Body of pancreas (tissue), 4 donors: ENCODE measurements at regions not wholly inside any gene's neighbourhood (a gene's known extent, or its start where the extent isn't known, plus 50 kb on each side); places are given as distances from the start of the nearest gene placed in this dataset.

Experiments
- ATAC-seq: fragments of 150-250 bp; one replicate; pipeline ENCODE4 v1.9.1; 2016
- DNase-seq, 4 donors: peaks; one replicate each; pipeline ENCODE4 v3.0.0-alpha.2; 2019
- H3K27ac ChIP-seq, 4 donors: fragments of 200-600 bp; sonication (generic); 1 replicate in 3 of 4; 2 replicates in 1 of 4; pipeline versions ENCODE4 v1.5.1 to v1.6.1; 2016 to 2019; ENCODE audit warnings: mild to moderate bottlenecking in 1 of 4, mixed read lengths in 1 of 4, moderate library complexity in 1 of 4
- H3K27me3 ChIP-seq, 2 donors: fragments of 200-600 bp; sonication (generic); one replicate each; pipeline ENCODE4 v1.6.0; 2016; ENCODE audit warnings: mild to moderate bottlenecking in 1 of 2
- H3K36me3 ChIP-seq, 2 donors: fragments of 200-600 bp; sonication (generic); replicated peaks in 1 of 2; 2 replicates each; pipeline ENCODE4 v1.5.1; 2016; ENCODE audit warnings: low read depth in 2 of 2; ENCODE audit not compliant: insufficient read depth in 1 of 2
- H3K4me1 ChIP-seq: fragments of 200-600 bp; sonication (generic); one replicate; pipeline ENCODE4 v1.6.0; 2016
- H3K4me3 ChIP-seq, 2 donors: fragments of 200-600 bp; sonication (generic); 1 replicate in 1 of 2; 2 replicates in 1 of 2; pipeline ENCODE4 v1.5.1; 2016 to 2019
- H3K9me3 ChIP-seq, 3 donors: fragments of 200-600 bp; sonication (generic); 1 replicate in 2 of 3; 2 replicates in 1 of 3; pipeline ENCODE4 v1.5.1; 2016
- POLR2A ChIP-seq, 3 donors: fragments of 450-650 bp; IDR thresholded peaks; one replicate each; pipeline ENCODE4 v1.6.1; 2016; ENCODE audit warnings: antibody characterized with exemption in 3 of 3, mild to moderate bottlenecking in 2 of 3
- WGBS, 2 donors: methylation state at CpG; one replicate each; pipeline ENCODE4 v1.1.5; 2017; 5-methylcytosine and 5-hydroxymethylcytosine counted together
- intact Hi-C: fragments of 100-400 bp; cut with DNase I; formaldehyde crosslinking; loops from one replicate; pipeline ENCODE4 v1.15.1; 2023
- TF ChIP-seq, protein P1 (sequence below), 7 experiments: fragments of 450-650 bp in 4 of 7; fragments of 200-600 bp in 3 of 7; sonication (generic) in 3 of 7; IDR thresholded peaks; one replicate each; pipeline ENCODE4 v1.5.1; 2016 to 2019; ENCODE audit warnings: antibody characterized with exemption in 7 of 7

DNA sequence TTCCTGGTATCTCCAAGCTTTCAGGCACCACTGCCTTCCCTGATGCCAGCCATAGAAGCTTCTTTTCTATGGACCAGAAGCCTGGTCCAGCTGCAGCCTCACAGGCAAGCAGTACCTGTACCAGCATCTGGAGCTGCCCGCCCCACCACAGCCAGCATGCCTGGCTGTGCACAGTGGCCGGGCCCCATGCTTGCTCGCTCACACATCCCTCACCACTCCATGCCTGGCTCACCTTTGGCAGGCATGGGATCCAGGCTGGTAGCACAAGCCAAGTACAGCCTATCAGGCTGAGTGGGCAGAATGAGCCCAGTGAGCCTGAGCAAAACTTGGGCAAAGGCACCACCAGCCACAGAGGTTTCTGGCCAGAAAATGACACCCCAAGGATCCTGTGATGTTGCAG, 93.4 kb downstream of the TPRA1 start:
- 75% methylated on average over 3 of the region's 3 CpGs; no CpG with 5 or more reads in 1 of the 2 donors for WGBS, 2 donors
- intact Hi-C loops, result no loop called here
- Histone ChIP-seq H3K27ac (no peak overlapping the region), H3K27me3 (no peaks in the 10 kb centered on the region), H3K36me3 (no peaks in the 10 kb centered on the region), H3K4me1 (no peaks in the 10 kb centered on the region), H3K9me3 (no peaks in the 10 kb centered on the region), H3K4me3 (no peak overlapping the region)
- DNase-seq, result no peak
- no peak for TF ChIP-seq POLR2A (IDR thresholded peaks at IDR 0.05)
- TF ChIP-seq, protein P1, sequence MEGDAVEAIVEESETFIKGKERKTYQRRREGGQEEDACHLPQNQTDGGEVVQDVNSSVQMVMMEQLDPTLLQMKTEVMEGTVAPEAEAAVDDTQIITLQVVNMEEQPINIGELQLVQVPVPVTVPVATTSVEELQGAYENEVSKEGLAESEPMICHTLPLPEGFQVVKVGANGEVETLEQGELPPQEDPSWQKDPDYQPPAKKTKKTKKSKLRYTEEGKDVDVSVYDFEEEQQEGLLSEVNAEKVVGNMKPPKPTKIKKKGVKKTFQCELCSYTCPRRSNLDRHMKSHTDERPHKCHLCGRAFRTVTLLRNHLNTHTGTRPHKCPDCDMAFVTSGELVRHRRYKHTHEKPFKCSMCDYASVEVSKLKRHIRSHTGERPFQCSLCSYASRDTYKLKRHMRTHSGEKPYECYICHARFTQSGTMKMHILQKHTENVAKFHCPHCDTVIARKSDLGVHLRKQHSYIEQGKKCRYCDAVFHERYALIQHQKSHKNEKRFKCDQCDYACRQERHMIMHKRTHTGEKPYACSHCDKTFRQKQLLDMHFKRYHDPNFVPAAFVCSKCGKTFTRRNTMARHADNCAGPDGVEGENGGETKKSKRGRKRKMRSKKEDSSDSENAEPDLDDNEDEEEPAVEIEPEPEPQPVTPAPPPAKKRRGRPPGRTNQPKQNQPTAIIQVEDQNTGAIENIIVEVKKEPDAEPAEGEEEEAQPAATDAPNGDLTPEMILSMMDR (IDR thresholded peaks at IDR 0.05), result no peak
- no peak for ATAC-seq

DNA sequence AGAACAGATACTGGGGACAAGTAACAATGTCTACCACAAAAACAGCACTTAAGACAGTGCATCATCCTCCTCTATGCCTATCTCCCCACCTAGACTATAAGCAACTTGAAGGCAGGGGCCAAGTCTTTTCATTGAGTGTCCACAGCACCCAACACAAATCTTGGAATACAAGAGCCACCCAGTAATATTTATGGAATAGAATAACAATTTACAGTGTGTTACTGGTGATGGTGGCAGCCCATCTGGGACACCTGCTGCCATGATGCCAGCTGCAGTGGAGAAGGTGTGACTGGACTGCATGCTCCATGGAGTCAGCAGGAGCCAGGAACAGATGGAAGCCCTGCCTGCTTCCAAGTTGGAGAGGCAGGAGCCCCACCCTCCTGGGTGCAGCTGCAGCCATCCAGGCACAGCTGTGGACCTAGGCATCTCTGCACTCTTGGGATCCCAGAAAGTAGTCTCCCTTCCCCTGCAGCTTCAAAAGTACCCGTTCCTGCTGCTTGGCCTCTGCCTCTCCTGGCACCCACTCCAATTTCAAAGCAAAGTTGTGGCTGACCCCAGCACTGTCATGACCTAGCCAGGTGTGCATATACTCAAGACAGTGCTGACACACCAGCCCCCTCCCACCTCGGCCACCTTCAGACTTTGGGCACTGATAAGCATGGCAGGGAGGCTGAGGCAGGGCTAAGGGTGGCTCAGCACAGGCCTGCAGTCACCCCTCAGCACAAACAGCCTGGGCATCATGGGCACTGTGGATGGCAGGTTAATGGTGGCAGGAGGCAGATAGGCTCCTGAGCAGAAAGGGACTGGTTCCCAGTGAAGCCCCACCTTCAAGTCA, 94.5 kb downstream of the TPRA1 start:
- 50 to 61% methylated on average over 1 to 2 of the region's 2 CpGs for WGBS, 2 donors
- ATAC-seq (no peak), DNase-seq (no peak)
- TF ChIP-seq POLR2A (IDR thresholded peaks at IDR 0.05), result no peak
- TF ChIP-seq, protein P1 (IDR thresholded peaks at IDR 0.05), result no peak
- intact Hi-C loops, result no loop called here
- no peaks in the 10 kb centered on the region for H3K4me1 ChIP-seq
- H3K4me3 ChIP-seq, result no peak overlapping the region
- H3K27ac ChIP-seq, result no peak overlapping the region
- no peaks in the 10 kb centered on the region for H3K9me3 ChIP-seq
- no peaks in the 10 kb centered on the region for H3K27me3 ChIP-seq
- no peaks in the 10 kb centered on the region for H3K36me3 ChIP-seq

DNA sequence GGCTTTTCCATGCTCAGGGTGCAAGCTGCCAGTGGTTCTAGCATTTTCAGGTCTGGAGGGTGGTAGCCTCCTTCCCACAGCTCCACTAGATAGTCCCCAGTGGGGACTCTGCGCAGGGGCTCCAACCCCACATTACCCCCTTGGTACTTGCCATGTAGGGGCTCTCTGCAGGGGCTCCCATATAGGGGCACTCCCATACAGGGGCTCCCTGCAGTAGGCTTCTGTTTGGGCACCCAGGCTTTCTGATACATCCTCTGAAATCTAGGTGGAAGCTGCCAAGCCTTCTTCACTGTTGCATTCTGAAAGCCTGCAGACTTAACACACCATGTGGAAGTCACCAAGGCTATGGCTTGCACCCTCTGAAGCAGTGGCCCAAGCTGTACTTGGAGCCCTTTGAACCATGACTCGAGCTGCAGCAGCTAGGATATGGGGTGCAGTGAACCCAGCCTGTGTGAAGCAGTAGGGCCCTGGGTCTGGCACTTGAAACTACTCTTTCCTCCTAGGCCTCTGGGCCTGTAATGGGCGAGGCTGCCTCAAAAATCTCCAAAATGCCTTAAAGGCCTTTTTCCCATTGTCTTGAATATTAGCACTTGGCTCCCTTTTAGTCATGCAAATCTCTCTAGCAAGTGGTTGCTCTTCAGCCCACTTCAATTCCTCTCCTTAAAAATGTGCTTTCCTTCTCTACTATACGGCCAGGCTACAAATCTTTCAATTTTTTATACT, 96.4 kb downstream of the TPRA1 start:
- Histone ChIP-seq H3K4me1 (no peaks in the 10 kb centered on the region), H3K9me3 (no peaks in the 10 kb centered on the region), H3K27me3 (no peaks in the 10 kb centered on the region), H3K4me3 (no peak overlapping the region), H3K36me3 (no peaks in the 10 kb centered on the region), H3K27ac (no peak overlapping the region)
- no peak for TF ChIP-seq POLR2A (IDR thresholded peaks at IDR 0.05)
- DNase-seq (no peak), ATAC-seq (no peak)
- 82 to 86% methylated on average over 4 of the region's 4 CpGs for WGBS, 2 donors
- intact Hi-C loops, result no loop called here

- ATAC-seq, result no peak
- no peak overlapping the region for H3K27ac ChIP-seq
- 69 to 80% methylated on average over 1 to 2 of the region's 2 CpGs for WGBS, 2 donors
These were observed 98.1 kb downstream of the TPRA1 start for GRCh38 chr3:127492426-127492825.

GRCh38 chr3:127491909-127492308, 98.6 kb downstream of the TPRA1 start:
- DNase-seq (no peak), ATAC-seq (no peak)
- Histone ChIP-seq H3K9me3 (no peaks in the 10 kb centered on the region), H3K27me3 (no peaks in the 10 kb centered on the region), H3K4me1 (no peaks in the 10 kb centered on the region), H3K27ac (no peak overlapping the region), H3K4me3 (no peak overlapping the region), H3K36me3 (no peaks in the 10 kb centered on the region)
- WGBS, 2 donors, result 85 to 89% methylated on average over 4 to 5 of the region's 5 CpGs
- intact Hi-C loops, result no loop called here
- TF ChIP-seq POLR2A (IDR thresholded peaks at IDR 0.05), result no peak
- TF ChIP-seq, protein P1 (IDR thresholded peaks at IDR 0.05), result no peak

More at GRCh38 chr3:127492426-127492825, 98.1 kb downstream of the TPRA1 start:
- TF ChIP-seq POLR2A (IDR thresholded peaks at IDR 0.05), result no peak
- TF ChIP-seq, protein P1 (IDR thresholded peaks at IDR 0.05), result no peak
- Histone ChIP-seq H3K4me1 (no peaks in the 10 kb centered on the region), H3K9me3 (no peaks in the 10 kb centered on the region), H3K27me3 (no peaks in the 10 kb centered on the region), H3K36me3 (no peaks in the 10 kb centered on the region), H3K4me3 (no peak overlapping the region)
- intact Hi-C loops, result no loop called here
- DNase-seq, result no peak
